Ammon's horn (tissue), 1 donor: ENCODE measurements at regions not wholly inside any gene's neighbourhood (a gene's known extent, or its start where the extent isn't known, plus 50 kb on each side); places are given as distances from the start of the nearest gene placed in this dataset.

ENCODE experiments used
- DNase-seq: peaks from one replicate; pipeline ENCODE4 v3.0.0-alpha.2; 2016; ENCODE audit warnings: low spot score

DNA sequence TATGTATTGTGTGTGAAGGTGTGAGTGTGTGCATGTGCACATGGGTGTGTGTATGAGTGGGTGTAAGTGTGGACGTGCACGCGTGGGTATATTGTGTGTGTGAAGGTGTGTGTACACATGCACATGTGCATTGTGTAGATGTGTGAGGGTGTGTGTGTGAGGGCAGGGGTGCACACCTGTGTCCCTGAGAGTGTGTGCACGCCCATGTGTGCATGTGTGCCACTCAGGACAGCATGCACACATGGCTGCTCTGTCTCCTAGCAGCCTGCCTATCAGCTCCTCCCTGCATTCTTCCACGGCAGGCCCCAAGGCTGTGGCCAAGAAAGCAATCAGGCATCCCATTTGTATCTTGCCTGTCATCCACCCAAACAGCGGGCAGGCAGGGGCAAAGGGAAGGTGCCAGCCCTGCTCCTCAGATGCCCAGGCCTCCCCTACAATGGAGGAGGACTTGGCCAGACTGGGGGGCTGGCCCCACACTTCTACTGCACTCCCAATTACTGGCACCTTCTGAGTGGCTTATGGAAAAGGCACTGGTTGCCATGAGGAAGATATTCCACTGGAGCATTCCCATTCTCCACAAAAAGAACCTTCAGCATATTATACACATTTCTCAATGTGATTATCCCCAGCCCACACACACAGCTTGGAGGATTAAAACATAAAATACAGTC, 380.4 kb upstream of the ZMIZ1 start:
- peak; percentile 21 for DNase-seq

DNA sequence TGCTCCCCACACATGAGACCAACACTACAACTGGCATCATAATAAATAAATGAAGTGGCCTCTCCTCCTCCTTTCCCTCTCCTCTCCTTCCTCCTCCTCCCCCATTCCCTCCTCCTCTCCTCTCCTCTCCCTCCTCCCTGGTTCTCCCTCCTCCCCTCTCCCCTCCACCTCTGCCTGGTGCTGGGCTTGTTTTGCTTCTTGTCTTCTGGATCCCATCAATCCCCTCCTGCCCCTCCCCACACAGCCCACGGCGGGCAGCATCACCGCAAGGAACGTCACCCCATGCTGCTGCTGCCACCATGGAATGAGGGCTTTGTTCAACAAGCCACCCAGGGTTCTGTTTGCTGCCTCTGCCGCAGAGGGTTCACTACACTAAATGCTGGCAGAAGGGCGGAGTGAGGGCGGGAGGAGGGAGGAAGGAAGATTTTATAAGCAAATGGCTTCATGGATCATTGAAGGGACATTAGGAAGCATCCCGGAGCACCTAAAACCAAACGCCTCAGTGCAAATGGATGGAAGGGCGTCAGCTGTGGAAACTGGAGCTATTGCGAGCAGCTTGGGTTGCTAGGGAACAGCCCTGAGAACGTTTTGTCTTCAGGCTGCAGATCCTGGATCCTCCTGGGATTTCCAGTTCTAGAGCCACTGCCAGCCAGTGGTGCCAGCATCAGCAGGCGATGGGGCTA, 379.7 kb upstream of the ZMIZ1 start:
- peak; percentile 81 for DNase-seq

DNA sequence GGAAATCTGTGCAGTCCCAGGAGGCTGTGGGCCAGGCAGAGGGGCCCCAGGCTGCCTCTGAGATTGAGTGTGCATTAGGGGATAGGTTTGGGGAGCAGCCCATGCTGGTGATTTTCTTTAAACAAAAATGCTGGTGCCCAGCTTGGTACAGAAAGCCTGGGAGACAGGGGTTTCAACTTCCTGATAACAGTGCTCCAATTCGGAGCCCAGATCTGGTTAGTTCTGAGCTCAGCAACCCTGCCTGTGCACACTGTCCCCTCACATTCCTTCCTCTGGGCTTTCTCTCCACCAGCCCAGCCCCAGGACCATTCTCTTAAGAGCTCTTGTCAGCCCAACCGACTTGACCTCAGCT, 379.2 kb upstream of the ZMIZ1 start:
- no peak for DNase-seq

DNA sequence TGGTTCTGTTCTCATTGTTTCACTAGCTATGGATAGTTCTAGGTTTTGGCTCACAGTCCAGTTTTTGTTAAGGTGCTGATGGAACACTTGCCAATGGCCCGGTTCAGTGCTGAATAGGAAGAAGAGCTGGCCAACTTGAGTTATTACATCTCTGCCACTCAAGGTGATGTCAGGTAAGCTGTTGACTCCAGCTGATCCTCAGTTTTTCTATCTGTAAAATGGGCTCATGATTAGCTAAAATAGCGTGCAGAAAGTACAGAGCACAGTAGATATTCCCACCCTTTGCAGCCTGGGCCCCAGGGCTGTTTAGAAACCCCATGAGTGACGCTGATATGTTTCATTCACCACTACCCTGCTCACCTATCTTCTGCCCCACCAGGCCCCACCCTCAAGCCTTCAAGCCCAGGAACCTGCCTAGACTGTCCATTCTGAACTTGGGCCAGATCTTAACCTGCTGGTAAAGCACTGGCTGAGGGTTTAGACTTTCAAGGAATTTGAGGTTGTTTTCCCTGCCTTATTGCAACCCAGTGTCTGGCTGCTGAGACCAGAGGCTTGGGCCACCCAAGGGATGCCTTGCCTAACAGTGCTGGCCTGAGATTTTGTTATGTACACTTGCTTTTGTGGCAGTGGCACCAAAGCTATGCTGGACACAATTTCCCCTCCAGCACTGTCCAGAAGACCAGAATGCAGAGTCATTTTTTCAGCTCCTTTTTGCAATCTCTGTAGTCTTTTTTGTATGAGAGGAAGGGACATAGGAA, 378.2 kb upstream of the ZMIZ1 start:
- no peak for DNase-seq

DNA sequence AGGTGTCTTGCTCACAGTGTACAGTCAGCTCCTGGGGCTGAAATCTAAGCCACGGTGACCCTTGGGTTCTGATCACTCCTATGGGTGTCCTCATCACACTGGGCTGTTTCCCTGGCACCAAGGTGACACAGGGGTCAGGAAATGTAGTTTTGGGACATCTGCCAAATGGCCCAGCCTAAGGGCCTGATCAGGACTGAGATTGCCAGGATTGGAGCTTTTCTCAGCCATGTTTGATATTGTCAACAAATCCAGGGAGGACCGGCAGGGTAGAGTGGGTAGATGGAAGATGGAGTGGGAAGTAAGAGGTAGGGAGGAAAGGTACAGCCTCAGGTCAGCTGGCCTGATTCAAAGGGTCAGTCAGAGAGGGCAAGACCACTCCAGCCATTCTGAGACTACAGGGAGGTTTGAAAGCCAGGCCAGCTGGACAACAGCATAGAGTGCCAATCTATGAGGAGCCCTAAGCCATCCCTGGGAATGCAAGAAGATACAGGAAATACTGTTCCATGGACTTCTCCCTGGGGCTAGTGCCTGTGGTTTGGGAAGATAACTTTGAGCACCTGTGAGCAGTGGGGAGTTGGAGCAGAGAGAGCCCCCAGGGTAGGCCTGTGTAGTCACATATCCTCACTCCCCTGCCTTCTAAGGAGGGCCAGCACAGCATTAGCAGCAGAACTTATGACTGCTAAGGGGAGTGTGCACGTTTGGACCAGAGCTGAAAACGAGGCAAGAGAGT, 377.3 kb upstream of the ZMIZ1 start:
- DNase-seq, result no peak

DNA sequence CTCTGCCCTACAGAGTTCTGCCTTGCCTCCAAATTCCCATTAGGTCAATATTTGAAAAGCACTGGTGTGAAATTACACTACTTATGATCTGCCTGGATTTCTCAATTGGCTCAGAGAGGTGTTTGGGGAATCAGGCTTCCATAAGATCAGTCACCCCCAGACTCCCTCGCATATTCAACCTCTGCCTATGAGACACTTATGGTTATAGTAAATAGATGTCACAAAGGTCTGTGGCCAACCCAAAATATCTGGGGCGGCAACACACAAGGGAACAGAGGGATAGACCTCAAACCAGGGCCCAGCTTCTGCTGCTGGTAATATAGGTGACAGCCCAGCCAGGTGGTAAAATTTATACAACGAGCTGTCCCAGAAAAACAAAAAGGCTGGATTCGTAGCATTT, 376.7 kb upstream of the ZMIZ1 start:
- DNase-seq, result no peak

DNA sequence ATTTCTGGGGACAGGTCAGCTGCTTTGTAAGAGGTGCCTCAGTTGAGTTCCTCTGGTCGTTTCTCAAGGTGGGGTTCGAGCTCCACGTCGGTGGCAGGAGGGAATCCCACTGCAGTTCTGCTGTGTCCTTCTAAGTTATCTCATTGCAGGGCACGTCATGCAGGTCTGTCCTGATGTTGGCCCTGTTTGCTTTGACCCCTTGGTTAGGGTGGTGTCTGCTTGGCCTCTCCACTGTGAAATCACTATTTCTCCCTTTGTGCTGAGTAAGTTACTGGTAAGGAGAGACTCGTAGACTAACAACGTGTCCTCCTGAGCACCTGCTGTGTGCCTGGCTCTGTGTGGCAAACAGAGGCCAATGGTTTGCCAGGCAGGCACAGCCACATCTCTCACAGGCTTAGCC, 372.9 kb upstream of the ZMIZ1 start:
- no peak for DNase-seq

DNA sequence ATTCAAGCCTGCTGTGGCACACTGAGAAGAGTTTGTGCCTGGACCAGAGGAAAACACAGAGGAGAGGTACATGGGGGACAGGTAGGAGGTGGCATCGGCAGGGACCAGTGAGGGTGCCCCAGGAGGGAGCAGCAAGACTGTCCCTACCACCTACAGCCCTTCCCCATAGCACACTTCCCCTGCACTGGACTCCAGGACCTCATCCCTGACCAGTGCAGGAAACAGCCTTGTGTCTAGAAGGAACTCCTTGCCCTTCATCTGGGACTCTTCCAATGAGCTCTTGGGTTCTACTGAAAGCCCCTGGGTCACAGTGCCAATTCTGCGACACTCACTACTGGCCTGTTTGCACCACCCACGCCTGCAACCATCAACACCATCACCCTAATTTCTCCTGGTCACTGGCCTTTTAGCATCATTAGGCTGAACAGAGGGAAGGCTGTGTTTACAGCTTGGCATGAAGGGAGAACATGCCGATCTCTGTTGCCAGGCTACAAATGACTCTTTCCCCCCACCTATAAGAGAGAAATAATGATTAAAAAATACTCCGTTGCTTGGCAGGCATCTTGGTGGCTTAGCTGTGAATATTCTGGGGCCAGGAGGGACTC, 371.9 kb upstream of the ZMIZ1 start:
- DNase-seq, result peak; percentile 49

DNA sequence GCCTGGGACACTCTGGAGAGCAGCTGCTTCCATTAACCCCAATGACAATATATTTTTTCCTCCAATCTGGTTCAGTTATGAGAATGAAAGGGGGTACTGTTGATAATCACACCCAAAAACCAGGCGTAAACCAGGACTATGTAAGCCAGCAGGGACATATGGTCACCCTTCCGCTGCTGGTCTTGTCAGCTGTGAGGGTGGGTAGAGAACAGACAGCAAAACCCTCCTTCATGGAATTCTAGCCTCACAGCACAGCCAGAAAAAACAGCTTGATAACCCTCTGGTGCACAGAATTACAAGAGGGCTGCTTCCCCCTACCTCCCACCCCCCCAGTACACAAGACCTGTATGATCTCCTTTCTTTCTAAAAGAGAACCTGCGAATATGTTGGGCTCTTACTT, 368.8 kb upstream of the ZMIZ1 start:
- no peak for DNase-seq

DNA sequence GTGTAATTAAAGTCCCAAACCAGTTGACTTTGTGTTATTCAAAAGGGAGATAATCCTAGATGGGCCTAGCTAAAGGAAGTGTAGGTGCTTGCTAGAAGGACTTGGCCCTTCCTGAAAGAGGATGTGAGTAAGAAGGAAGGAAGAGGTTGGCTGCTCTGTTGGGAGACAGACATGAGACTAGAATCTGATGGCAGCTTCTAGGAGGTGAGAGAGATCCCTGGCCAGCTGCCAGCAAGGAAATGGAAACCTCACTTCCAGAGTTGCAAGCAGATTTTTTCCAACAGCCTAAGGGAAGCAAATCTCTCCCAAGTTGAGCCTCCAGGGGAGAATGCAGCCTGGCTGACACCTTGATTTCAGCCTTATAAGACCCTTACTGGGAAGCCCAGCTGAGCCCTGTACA, 368.4 kb upstream of the ZMIZ1 start:
- DNase-seq, result peak; percentile 36

DNA sequence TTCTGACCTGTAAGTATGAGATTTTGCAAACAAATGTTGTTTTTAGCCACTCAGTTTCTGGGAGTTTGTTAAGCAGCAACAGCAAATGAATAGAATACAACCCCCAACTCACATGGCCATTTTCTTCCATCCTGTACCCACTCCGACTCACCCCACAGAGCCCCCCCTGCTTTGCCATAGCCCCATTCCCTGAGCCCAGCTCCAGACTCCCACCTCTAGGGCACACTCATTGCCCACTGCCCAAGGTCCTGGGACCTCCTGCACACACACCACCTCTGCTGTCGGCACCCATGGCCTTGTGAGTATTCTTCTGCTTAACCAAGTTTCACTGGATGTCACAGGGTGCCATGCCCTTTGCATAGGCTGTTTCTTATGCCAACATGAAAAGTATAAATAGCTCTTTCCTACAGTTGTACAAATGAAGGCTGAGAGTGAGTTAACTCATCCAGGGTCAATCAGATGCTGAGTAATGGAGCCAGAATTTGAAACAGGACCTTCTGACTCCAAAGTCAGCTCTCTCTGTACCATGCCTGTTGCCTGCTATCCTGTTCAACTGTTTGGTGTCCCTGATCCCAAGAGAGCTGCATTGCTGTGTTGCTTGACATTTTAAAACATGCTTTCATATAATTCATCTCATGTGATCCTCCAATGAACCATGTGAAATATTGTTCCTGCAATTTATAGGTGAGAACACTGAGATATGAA, 367.8 kb upstream of the ZMIZ1 start:
- no peak for DNase-seq

DNA sequence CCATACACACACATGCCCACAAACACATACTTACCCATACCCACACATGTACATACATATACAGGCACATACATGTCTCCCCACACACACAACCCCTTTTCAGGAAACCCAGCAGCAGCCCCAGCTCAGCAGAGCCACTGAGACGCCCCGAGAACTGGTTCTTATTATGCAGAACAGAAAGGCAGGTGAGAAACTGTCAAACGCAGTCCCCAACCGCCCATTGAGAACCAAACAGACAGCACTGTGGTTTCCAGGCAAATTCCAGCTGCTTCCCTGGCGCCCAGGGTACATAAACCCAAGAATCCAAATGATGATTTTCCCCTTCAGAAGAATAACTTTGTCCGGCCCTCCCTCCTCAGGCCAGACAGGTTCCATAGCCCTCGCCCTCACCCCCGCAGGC, 366.6 kb upstream of the ZMIZ1 start:
- no peak for DNase-seq

DNA sequence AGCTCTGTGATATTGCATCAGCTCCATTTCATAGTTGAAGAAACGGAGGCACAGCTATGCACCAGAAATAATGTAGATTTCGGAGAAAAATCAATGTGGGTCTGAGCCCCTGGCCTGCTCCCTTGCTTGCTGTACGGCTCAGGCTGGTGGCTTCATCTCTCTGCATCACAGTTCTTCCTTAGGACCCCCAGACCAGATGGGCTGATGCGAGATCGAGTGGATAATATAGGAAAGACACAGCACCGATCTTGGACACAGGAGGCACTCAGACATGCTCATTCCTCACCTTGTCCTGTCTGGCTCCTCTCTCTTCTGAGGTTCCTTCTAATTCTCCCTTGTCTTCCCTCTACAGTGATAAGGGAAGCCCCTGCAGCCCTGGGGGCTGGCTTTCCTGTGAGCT, 365.9 kb upstream of the ZMIZ1 start:
- no peak for DNase-seq

DNA sequence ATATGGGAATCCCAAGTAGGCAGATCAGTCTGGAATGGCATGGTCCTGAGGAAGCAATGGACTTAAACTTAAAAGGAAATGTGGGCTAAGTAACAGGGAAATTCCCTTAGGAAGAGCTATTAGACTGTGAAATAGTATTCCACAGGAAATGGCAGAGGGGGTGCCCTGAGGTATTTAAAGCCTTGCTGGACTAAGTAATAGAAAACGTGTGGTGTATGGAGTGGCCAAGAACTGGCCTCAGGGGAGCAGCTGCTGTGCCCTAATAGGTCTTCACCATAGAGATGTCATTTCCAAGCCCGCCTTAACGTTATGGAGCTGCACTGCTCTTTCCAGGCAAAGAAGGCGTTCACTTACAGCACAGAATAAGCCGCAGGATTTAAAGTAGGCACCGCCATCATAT, 365.2 kb upstream of the ZMIZ1 start:
- DNase-seq, result no peak

DNA sequence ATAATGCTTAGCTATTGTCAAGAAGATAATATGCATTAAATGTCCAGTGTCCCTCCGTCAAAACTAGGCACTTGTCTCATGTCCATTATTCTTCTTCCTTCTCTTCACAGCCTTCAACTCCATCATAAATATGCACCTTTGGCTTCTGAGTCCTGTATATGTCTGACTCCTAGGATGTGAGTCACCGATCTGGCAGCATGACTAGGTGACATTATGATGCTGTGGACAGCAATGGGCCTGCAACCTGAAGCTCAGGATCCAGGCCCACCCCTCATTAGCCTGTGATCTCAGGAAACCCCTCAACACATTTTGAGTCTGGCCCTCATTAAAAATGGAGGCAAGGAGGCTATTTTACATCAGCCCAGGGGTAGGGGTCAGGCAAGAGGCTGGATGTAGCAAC, 362.5 kb upstream of the ZMIZ1 start:
- DNase-seq, result no peak

DNA sequence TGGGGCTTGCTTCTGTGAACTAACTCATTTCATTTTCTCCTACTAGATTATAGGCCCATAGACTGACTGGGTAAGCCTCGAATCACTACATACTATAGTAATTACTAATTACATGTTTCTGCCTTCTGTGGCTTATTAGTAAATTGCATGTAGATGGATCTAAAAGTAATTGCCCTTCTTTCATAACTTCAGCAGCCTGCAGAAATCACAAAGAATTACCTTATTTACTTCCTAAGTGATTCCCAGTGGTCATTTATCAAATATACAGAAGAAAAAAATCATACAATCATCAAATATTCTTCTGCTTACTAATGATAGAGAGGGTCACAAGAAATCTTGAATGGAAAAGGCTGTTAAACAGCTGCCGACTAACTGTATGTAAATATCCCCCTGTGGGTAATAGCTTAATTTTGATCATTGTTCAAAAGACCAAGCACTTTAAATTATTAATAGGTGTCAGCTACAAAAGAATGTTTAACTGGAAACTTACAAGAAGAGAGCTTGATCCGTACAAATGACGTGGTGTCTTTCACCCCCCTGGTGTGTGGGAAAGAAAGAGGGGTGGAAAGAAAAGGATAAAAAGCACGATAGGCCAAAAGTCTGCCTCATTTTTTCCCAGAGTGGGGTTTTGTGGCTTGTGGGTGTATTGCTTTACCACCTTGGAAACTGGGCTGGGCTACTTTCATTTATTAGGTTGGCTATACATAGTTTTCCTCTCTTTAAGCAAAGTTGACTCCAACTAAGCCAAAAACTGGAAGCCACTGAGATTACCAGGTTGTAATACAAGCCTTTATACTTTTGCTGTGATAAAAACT, 361.8 kb upstream of the ZMIZ1 start:
- DNase-seq, result no peak

DNA sequence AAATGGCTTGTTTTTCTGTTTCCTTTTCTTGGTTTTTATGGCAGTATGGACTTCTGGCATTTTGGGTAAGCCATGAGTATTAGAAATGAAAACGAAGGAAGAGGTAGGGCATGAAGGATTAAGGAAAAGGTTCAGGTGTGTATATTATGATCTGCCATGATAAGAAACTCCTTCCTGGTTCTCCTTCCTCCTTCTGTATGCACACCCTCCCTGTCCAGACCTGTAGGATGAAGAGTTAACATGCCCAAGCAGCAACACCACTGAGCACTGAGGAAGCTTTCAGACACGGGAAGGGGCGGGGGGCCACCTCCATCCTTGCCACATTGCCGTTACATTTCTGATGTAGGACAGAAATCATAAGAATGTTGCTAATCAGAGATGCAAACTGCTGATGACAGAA, 361.0 kb upstream of the ZMIZ1 start:
- DNase-seq, result no peak

DNA sequence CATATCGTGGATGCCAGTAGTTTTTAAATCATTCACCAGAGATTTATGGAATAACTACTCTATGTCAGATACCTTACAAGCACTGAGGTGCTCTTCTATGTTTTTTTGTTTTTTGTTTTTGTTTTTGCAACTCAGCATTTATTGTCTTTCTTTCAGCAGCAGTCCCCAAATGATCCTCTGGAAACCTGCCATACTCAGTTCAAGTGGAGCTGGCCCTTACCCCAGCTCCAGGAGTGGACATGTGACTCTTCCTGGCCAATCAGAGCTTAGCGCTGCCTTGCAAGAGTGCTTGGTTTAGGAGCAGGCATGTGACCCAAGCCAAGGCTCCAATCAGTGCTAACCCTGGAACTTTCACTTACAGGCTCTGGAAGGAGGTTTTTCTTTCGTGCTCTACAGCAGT, 356.6 kb upstream of the ZMIZ1 start:
- peak; percentile 37 for DNase-seq

DNA sequence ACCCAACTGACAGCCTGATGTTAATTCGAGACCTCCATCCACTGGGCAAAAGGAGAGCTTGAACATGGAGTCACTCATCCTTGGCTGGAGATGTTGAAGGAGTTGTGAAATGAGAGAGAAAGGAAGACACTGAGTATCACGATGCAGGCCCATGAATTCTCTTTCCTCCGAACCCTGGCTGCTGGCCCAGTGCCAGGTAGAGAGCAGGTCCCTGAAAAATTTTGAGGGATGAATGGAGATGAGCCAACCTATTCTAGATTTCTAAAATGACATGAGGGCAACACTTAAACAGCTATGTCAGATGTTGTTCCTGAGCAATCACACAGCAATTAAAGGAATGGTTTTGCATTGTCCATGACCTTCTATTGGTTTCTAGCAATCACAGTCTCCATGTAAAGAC, 355.1 kb upstream of the ZMIZ1 start:
- DNase-seq, result no peak

DNA sequence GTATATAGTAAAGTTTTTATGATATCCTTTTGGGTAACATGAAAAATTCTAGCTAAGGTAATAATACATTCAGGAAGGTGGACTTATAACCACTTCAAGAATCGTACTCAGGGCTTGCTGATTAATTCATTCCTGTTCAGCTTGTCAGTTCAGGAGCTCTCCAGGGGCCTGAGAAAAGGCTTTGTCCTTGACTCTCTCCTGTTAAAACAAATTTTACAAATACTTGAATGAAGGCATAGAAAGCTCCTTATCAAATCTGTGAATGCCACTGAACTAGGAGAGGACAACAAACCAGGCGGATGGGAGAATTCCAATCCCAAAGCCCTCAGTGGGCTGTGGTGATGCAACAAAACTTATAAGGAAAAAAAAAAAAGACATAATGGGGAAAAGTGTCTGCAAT, 354.5 kb upstream of the ZMIZ1 start:
- DNase-seq, result no peak

DNA sequence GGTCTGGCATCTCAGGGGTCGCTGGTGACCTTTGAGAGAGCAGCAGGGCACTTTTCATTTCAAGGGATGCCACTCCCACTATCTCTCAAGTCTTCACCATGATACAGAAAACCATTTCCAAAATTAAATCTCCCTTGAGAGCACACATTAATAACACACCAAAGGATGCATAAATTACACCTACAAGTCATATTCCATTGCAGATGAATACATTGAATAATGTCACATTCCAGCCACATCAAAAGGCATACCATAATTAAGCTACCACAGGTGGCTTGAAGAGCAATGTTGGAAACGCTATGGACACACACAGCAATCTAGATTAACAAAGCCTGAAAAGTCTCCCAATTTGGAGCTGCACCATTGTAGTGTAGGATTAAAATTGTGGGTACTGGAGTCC, 353.3 kb upstream of the ZMIZ1 start:
- no peak for DNase-seq
